Stomach (tissue), 4 donors: ENCODE measurements at regions not wholly inside any gene's neighbourhood (a gene's known extent, or its start where the extent isn't known, plus 50 kb on each side); places are given as distances from the start of the nearest gene placed in this dataset.

Source experiments
- CTCF ChIP-seq, 7 experiments: fragments of 450-650 bp in 4 of 7; fragments of 200-600 bp in 3 of 7; sonication (generic) in 3 of 7; IDR thresholded peaks; one replicate each; pipeline ENCODE4 v1.5.1; 2016 to 2019; ENCODE audit warnings: antibody characterized with exemption in 7 of 7, control low read depth in 2 of 7, mild to moderate bottlenecking in 1 of 7
- EP300 ChIP-seq: sonication (generic); formaldehyde crosslinking; IDR thresholded peaks from one replicate; pipeline ENCODE4 v1.6.1; 2017; ENCODE audit warnings: antibody characterized with exemption
- POLR2AphosphoS5 ChIP-seq, 3 donors: sonication (generic); formaldehyde crosslinking; IDR thresholded peaks; one replicate each; pipeline ENCODE4 v1.6.1; 2016; ENCODE audit warnings: antibody characterized with exemption in 3 of 3

GRCh38 chr10:131666091-131666490 is 234.7 kb upstream of the PPP2R2D start:
- TF ChIP-seq CTCF (IDR thresholded peaks at IDR 0.05) (no peak), EP300 (no peak), POLR2AphosphoS5 (IDR thresholded peaks at IDR 0.05) (no peak)
